Astrocyte (in vitro differentiated cells and primary cell): ENCODE measurements at regions not wholly inside any gene's neighbourhood (a gene's known extent, or its start where the extent isn't known, plus 50 kb on each side); places are given as distances from the start of the nearest gene placed in this dataset.
"Not testable (repeated sequence)": the region's sequence is repeated elsewhere in the genome, so short reads cannot be mapped to it uniquely, and the experiment has no call there.

Source experiments
- DNase-seq: peaks from one replicate; pipeline ENCODE4 v3.0.0-alpha.2; 2010; ENCODE audit warnings: low read depth
- FAIRE-seq: peaks from 2 replicates; lab custom pipeline; 2011; peaks lifted over from hg19 to GRCh38; lab: Jason Lieb, UNC
- H2AFZ ChIP-seq: 2 replicates; pipeline ENCODE4 v1.6.0; 2012; ENCODE audit warnings: low read depth, low read length, inconsistent platforms
- H3K27ac ChIP-seq: 2 replicates; pipeline ENCODE4 v1.5.1; 2011; ENCODE audit warnings: low read depth, low read length, inconsistent platforms
- H3K27me3 ChIP-seq: 2 replicates; pipeline ENCODE4 v1.6.0; 2011; ENCODE audit warnings: low read length, inconsistent platforms; ENCODE audit not compliant: insufficient read depth
- H3K36me3 ChIP-seq: 2 replicates; pipeline ENCODE4 v1.5.1; 2011; ENCODE audit warnings: low read length, inconsistent platforms; ENCODE audit not compliant: insufficient read depth
- H3K4me1 ChIP-seq: 2 replicates; pipeline ENCODE4 v1.5.1; 2011; ENCODE audit warnings: low read length, inconsistent platforms; ENCODE audit not compliant: insufficient read depth
- H3K4me2 ChIP-seq: 2 replicates; pipeline ENCODE4 v1.6.0; 2012; ENCODE audit warnings: low read length, inconsistent platforms
- H3K4me3 ChIP-seq: 2 replicates; pipeline ENCODE4 v1.5.1; 2011; ENCODE audit warnings: low read depth, mild to moderate bottlenecking, low read length, inconsistent platforms; ENCODE audit not compliant: insufficient read depth
- H3K79me2 ChIP-seq: 2 replicates; pipeline ENCODE4 v1.6.0; 2012; ENCODE audit warnings: mild to moderate bottlenecking, low read length, inconsistent platforms; ENCODE audit not compliant: insufficient read depth
- H3K9ac ChIP-seq: 2 replicates; pipeline ENCODE4 v1.6.0; 2012; ENCODE audit warnings: mild to moderate bottlenecking, low read length, inconsistent platforms
- H3K9me3 ChIP-seq: 2 replicates; pipeline ENCODE4 v1.5.1; 2012; ENCODE audit warnings: low read depth, mild to moderate bottlenecking, low read length, inconsistent platforms; ENCODE audit not compliant: insufficient read depth
- H4K20me1 ChIP-seq: 2 replicates; pipeline ENCODE4 v1.6.0; 2012; ENCODE audit warnings: low read length, inconsistent platforms; ENCODE audit not compliant: insufficient read depth
- H3K27ac Mint-ChIP-seq: one replicate; pipeline ENCODE4 v1.8.0; 2021; ENCODE audit warnings: mild to moderate bottlenecking, mixed read lengths; ENCODE audit not compliant: unreplicated experiment
- H3K27me3 Mint-ChIP-seq: one replicate; pipeline ENCODE4 v1.8.0; 2021; ENCODE audit warnings: low read depth, mixed read lengths; ENCODE audit not compliant: unreplicated experiment
- H3K36me3 Mint-ChIP-seq: one replicate; pipeline ENCODE4 v1.8.0; 2021; ENCODE audit warnings: low read depth, mixed read lengths; ENCODE audit not compliant: unreplicated experiment
- H3K4me1 Mint-ChIP-seq: one replicate; pipeline ENCODE4 v1.8.0; 2021; ENCODE audit warnings: low read depth, mixed read lengths; ENCODE audit not compliant: unreplicated experiment
- H3K4me3 Mint-ChIP-seq: one replicate; pipeline ENCODE4 v1.8.0; 2021; ENCODE audit warnings: mild to moderate bottlenecking, moderate library complexity, mixed read lengths; ENCODE audit not compliant: unreplicated experiment
- H3K9me3 Mint-ChIP-seq: one replicate; pipeline ENCODE4 v1.8.0; 2021; ENCODE audit warnings: mild to moderate bottlenecking, mixed read lengths; ENCODE audit not compliant: unreplicated experiment

DNA sequence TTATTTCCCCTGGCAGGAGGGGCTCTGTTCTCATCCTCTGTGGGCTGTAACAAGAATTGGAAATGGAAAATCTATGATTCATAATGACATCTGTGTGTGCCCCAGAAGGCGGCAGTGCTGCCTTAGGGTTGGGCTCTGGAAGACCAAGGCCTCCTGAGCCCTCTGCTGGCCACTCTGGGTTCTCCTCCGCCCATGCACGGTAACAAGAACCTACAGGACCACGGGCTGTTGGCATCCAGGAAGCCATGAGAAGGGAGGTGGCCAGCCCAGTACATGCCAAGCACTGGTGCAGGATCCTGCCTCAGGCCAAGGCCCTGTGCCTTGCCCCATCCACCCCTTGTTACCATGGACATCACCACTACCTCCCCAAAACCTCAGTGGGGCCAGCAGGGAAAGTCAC lies 454.2 kb downstream of the TP53TG3F start:
- H3K9me3 ChIP-seq, H3K9ac ChIP-seq, DNase-seq, H3K4me1 Mint-ChIP-seq, H3K27ac ChIP-seq, H3K4me3 ChIP-seq, H3K4me1 ChIP-seq, H3K27ac Mint-ChIP-seq, FAIRE-seq, H3K36me3 Mint-ChIP-seq, H4K20me1 ChIP-seq, H3K27me3 Mint-ChIP-seq, H3K27me3 ChIP-seq, H3K36me3 ChIP-seq, H2AFZ ChIP-seq, H3K9me3 Mint-ChIP-seq, H3K4me3 Mint-ChIP-seq, H3K79me2 ChIP-seq, H3K4me2 ChIP-seq: not testable (repeated sequence)

DNA sequence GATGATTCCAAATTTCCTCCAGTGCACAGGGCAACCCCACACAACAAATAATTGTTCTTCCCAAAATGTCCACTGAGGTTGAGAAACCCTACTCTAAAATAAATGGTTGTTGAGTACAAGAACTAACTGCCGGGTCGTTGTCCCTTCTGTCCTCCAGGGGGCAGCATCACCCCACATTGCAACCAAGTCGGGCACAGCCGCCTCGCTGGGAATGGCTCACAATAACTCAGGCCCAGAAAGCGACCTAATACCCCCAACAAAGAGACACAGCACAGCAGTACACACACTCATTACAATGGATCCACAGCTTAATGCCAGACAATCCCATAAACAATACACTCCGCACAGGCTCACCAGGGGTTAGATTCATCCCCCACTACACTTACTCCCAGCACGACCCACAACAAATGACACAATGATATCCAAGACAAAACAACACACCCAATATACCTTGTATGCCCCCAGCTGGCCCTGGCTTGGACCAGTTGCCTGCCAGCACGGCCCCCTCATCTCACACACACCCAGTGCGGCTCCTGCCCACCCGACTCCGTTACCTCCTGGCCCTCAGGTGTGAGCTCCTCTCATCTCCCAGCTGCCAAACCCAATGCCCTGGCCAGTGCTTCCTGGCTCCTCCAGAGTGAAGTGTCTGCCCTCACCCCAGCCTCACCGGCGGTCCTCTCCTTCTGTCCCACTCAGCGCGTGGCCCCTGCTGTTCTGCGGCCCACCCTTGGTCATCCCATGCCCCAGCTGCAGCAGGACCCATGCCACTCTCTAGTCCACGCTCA lies 461.5 kb downstream of the TP53TG3F start:
- not testable (repeated sequence) for H3K27me3 ChIP-seq, H3K4me3 ChIP-seq, H3K4me1 ChIP-seq, H3K36me3 Mint-ChIP-seq, H2AFZ ChIP-seq, H3K27ac Mint-ChIP-seq, H3K4me3 Mint-ChIP-seq, H3K9me3 Mint-ChIP-seq, H3K27ac ChIP-seq, H3K4me2 ChIP-seq, H4K20me1 ChIP-seq, H3K4me1 Mint-ChIP-seq, H3K9me3 ChIP-seq, H3K9ac ChIP-seq, H3K79me2 ChIP-seq, H3K36me3 ChIP-seq, FAIRE-seq, DNase-seq, H3K27me3 Mint-ChIP-seq

DNA sequence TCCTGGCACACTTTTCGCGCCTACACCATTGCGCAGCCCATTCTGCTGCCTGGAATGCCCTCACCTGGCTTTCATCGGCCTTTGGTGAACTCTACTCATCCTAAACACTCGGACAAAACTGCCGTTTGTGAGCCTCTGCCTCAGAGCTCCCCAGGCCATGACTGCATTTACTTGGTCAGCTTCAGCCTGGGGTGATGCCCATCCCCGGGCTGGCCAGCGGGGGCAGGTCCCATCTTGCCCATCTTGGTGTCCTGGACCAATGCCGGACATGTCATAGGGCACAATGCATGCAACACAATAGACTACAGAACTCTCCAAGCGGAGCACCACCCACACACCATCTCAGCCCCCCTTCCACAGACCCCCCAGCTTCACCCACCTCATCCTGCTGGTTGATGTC lies 463.5 kb downstream of the TP53TG3F start:
- DNase-seq, H4K20me1 ChIP-seq, H3K27ac Mint-ChIP-seq, H3K27ac ChIP-seq, H3K4me3 Mint-ChIP-seq, H3K4me1 ChIP-seq, H2AFZ ChIP-seq, H3K4me3 ChIP-seq, H3K36me3 ChIP-seq, FAIRE-seq, H3K4me2 ChIP-seq, H3K79me2 ChIP-seq, H3K9me3 Mint-ChIP-seq, H3K36me3 Mint-ChIP-seq, H3K4me1 Mint-ChIP-seq, H3K27me3 ChIP-seq, H3K9me3 ChIP-seq, H3K27me3 Mint-ChIP-seq, H3K9ac ChIP-seq: not testable (repeated sequence)

DNA sequence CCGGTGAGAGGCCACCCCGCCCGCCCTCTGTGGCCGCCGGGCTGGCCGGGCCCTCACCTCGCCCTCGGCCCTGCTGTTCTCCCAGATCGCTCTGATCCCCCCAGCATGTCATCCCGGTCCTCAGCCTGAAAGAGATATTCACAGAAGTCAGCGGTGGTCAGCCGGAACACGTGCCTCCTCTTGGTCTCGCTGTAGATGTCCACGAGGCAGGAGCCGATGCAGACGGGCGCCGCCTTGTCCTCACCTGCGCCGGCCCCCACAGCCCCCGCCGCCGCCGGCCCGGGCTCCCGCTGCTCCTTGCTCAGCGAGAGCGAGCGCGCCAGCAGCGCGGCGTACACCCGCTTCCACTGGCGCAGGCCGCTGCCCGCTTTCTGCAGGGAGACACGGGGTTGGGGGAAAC lies 468.6 kb downstream of the TP53TG3F start:
- H3K27ac ChIP-seq, H3K4me3 ChIP-seq, H3K9ac ChIP-seq, H3K27ac Mint-ChIP-seq, H3K9me3 ChIP-seq, H3K36me3 Mint-ChIP-seq, H4K20me1 ChIP-seq, DNase-seq, H3K79me2 ChIP-seq, H3K36me3 ChIP-seq, H3K4me2 ChIP-seq, H3K27me3 ChIP-seq, H3K9me3 Mint-ChIP-seq, H3K4me3 Mint-ChIP-seq, H2AFZ ChIP-seq, H3K27me3 Mint-ChIP-seq, H3K4me1 Mint-ChIP-seq, H3K4me1 ChIP-seq, FAIRE-seq: not testable (repeated sequence)

DNA sequence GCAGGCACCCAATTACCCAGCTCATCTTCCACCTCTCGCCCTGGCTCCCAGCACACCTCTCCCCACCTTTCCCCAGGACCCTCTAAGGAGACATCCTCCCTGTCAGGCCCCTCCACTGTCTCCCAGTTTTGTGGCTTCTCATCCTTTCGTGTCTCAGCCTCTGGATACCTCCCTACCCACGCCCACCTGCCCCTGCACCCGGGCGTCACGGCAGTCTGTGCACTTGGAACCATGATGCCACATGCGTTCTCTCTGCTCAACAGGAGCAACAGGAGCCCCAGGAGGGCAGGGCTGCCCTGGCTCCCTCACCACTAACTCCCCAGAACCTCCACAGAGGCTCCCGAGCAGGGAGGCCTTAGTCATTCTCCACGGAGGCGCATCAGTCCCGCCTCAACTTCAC lies 472.8 kb downstream of the TP53TG3F start:
- not testable (repeated sequence) for H3K9ac ChIP-seq

DNA sequence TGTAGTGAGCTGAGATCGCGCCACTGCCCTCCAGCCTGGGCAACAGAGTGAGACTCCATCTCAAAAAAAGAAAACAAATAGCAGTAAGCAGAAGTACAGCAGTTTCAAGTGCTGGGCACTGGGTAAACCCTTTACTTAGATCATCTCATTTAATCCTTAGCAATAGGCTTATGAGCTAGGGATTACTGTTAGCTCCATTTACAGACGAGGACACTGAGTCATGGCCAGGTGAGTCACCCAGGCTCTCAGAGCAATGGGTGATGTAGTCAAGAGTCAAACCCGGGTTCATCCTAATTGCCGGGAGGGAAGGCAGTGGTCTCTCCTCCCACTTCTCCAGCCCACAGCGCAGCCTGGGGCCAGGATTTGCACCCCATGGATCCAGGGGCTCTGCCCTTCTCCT lies 473.6 kb downstream of the TP53TG3F start:
- H3K27me3 ChIP-seq, H2AFZ ChIP-seq, H3K9me3 ChIP-seq, H3K4me3 Mint-ChIP-seq, H3K27me3 Mint-ChIP-seq, DNase-seq, H3K4me2 ChIP-seq, H3K4me1 ChIP-seq, H3K36me3 Mint-ChIP-seq, H3K4me1 Mint-ChIP-seq, H3K79me2 ChIP-seq, H4K20me1 ChIP-seq, H3K9ac ChIP-seq, H3K4me3 ChIP-seq, H3K27ac Mint-ChIP-seq, H3K36me3 ChIP-seq, H3K9me3 Mint-ChIP-seq, H3K27ac ChIP-seq, FAIRE-seq: not testable (repeated sequence)

More for the DNA sequence above, 472.8 kb downstream of the TP53TG3F start:
- DNase-seq, H3K4me3 Mint-ChIP-seq, H3K9me3 Mint-ChIP-seq, FAIRE-seq, H3K4me1 ChIP-seq, H3K9me3 ChIP-seq, H3K4me3 ChIP-seq, H2AFZ ChIP-seq, H3K4me1 Mint-ChIP-seq, H3K4me2 ChIP-seq, H4K20me1 ChIP-seq, H3K27me3 ChIP-seq, H3K79me2 ChIP-seq, H3K27ac ChIP-seq, H3K27ac Mint-ChIP-seq, H3K27me3 Mint-ChIP-seq, H3K36me3 ChIP-seq, H3K36me3 Mint-ChIP-seq: not testable (repeated sequence)
